ENCODE measurements at regions not wholly inside any gene's neighbourhood (a gene's known extent, or its start where the extent isn't known, plus 50 kb on each side); places are given as distances from the start of the nearest gene placed in this dataset.

DNA sequence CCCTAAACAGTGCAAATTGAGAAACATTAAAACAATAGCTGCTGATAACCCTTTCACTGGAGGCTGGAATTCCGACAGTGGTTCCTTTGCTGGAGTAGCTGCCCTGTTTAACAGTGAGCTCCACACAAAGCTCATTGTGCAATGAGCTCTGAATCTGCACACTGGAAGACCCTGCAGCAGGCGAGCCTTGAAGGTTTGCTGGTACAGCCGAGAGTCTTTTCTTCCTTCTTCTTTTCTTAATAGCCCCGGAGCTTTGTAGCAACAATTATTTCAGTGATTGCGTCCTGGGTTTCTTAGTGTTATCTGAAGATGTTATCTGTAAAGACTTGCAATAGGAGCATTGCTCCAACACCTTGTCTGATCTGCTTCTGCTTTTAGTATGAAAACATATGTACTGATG lies 50.8 kb upstream of the CXCR4 start:
- DNase-seq, result no peak

DNA sequence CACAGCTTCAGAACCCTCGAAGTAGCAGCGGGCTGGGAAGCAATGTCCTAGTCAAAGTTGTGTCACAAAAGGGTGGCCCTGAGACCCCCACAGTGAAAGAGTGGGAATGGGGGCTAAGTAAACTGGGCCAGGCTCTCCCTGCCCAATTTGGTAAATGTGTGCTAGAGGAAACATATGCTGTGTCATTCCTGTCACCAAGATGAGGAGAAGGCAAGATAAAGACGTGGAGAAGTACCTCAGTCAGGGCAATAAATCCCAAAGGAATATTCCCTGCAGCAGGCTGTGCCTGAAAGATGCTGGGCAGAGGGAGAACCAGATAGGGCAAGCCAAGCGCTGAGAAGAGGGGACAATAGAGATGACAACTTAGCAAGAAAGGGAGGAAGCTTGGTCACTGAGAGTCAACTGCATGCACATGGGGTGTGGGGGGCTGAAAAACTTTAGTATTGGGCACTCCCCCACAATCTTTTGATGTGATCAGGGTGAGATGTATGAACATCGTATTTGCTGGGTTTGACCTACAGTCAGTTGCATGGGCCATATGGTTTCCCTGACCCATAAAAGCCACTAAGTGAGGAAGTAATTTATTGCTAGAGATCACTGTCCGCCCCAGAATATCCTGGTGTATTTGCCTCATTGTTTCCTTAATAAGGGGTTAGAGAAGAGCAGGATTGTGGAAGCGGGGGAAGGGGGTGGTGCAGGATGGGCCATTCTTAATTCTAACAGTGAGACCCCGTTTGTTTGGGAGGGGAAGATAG lies 49.9 kb upstream of the CXCR4 start:
- DNase-seq, result no peak

Data from CD4-positive, alpha-beta T cell treated with Interleukin-1 beta for 1 hour (primary cell).